Fibroblast of villous mesenchyme (primary cell): ENCODE measurements at regions not wholly inside any gene's neighbourhood (a gene's known extent, or its start where the extent isn't known, plus 50 kb on each side); places are given as distances from the start of the nearest gene placed in this dataset.

Experiments used
- DNase-seq: peaks from one replicate; pipeline ENCODE4 v3.0.0-alpha.2; 2010; ENCODE audit warnings: low read depth
- H3K4me3 ChIP-seq: 2 replicates; pipeline ENCODE4 v1.5.1; 2011; ENCODE audit warnings: low read depth, mild to moderate bottlenecking, low read length
- TF ChIP-seq, protein P1 (sequence below): IDR thresholded peaks from 2 replicates; pipeline ENCODE4 v1.5.1; 2012; ENCODE audit warnings: low read depth, mild to moderate bottlenecking, low read length; ENCODE audit not compliant: insufficient read depth

DNA sequence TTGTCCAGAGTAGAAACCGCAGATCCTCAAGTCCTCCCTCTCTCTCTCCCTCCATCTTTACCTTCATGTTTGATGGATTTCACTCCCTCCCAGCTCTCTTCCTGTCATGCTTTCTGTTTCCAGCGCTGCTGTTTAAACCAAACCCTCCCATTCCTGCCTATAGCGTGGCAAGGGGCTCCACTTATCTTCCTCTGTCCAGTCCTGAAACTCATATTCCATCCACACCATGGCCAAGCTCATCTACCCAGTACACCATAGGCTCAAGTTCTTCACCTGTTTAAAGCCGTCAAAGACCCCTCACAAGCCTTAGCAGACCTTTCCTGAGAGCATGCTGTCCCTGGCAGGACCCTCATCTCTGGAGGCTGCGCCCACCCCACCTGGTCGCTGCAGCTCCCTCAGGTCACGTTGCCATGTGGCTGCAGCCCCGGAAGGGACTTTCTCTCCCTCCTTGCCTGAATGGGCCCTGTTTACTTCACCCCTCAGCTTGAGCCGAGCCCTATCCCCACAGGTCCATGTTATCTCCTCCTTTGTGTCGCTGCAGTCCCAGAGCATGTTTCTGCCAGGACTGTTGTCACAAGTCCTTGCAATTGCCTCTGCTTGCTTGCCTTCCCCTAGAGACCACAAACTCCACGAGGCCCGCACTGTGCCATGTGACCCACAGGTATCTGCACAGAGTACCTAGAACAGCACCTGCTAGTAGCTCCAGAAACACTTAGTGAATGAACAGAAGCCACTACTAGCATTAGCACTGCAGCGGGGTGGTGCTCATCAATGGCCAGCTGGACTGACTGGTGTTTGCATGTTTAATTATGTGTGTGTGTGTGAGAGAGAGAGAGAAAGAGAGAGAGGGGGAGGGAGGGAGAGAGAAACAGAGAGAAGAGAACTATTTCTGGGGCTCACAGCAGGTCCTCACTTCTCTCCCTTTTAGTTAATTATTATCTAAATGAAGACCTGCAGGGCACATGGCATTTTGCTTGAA is 149.4 kb upstream of the SNX19 start:
- TF ChIP-seq, protein P1, sequence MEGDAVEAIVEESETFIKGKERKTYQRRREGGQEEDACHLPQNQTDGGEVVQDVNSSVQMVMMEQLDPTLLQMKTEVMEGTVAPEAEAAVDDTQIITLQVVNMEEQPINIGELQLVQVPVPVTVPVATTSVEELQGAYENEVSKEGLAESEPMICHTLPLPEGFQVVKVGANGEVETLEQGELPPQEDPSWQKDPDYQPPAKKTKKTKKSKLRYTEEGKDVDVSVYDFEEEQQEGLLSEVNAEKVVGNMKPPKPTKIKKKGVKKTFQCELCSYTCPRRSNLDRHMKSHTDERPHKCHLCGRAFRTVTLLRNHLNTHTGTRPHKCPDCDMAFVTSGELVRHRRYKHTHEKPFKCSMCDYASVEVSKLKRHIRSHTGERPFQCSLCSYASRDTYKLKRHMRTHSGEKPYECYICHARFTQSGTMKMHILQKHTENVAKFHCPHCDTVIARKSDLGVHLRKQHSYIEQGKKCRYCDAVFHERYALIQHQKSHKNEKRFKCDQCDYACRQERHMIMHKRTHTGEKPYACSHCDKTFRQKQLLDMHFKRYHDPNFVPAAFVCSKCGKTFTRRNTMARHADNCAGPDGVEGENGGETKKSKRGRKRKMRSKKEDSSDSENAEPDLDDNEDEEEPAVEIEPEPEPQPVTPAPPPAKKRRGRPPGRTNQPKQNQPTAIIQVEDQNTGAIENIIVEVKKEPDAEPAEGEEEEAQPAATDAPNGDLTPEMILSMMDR, result no peak
- no peak for DNase-seq
- H3K4me3 ChIP-seq, result no peak overlapping the region

DNA sequence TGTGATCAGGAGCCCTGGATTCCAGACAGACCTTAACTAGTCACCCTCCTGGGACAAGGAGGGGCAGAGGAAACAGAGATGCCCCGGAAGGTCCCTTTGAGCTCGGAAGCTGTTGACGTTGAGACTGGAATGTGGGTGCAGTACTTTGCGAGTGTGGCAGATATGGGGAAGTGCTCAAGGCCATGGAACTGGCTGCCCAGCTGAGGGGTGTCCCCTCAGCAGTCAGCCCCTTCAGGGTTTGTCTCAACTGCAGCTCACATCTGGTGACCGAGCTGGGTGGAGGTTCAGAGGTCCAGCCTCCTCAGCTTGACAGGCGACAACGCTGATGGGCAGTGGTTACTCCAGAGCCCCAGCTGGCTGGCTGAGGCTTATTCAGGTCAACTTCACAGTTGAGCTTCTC is 150.3 kb upstream of the SNX19 start:
- TF ChIP-seq, protein P1, result no peak
- no peak for DNase-seq
- H3K4me3 ChIP-seq, result no peak overlapping the region

DNA sequence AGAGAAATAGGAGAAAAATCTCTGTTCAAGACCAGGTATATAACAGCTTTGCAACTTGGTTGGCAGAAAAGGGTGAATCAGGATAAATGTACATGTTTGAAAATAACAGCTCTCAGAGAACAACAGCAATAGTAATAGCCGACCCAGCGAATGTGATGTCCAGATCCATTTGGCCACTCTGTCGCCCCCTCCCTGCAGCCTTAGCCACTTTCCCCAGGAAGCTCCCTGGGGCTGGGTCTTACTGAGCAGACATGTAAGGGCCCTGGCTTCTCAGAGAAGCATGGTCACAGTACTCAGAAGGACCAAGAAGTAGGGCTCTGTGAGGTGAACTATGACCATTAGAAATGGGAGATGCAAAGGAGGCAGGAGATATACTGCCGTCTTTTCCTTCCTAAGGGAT is 154.1 kb upstream of the SNX19 start:
- no peak for DNase-seq
- no peak overlapping the region for H3K4me3 ChIP-seq
- TF ChIP-seq, protein P1, result peak; percentile 9

DNA sequence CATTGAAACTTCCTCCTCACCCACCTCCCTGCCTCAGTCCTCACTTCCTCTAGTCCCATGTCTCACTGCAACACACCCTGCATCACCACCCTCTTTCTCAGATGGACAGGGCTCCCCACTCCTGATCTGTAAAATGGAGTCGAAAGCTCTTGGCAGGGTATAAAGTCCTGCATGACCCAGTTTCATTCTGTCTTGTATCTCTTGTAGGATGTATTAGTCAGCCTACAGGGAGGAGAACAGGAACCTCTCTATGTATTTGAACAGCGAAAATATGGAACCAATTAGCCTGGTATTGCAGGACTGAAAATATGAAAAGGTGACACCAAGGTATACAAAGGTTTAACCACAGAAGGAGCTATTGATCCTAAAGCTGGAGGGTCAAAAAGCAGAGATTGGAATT is 156.9 kb upstream of the SNX19 start:
- TF ChIP-seq, protein P1, result no peak
- no peak for DNase-seq
- H3K4me3 ChIP-seq, result no peak overlapping the region

DNA sequence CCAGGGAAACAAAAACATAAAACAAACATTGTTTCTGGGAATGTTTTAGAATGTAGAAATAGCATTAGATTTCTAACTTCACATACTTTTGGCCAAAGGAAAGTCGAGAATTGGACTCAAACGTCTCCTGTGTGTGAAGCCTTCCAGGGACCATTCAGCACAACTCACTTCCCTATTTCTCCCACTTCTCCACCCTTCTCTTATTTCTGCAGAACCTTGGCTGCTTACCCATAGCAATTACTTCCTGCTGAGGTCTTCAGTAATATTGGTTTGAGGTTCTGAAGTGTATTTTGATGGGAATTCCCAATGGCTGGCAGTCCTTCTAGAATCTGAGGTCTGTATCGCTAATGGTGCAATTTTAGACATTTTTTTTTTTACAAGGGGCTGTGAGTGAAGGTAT is 158.3 kb upstream of the SNX19 start:
- no peak for DNase-seq
- H3K4me3 ChIP-seq, result no peak overlapping the region
- TF ChIP-seq, protein P1, result no peak

DNA sequence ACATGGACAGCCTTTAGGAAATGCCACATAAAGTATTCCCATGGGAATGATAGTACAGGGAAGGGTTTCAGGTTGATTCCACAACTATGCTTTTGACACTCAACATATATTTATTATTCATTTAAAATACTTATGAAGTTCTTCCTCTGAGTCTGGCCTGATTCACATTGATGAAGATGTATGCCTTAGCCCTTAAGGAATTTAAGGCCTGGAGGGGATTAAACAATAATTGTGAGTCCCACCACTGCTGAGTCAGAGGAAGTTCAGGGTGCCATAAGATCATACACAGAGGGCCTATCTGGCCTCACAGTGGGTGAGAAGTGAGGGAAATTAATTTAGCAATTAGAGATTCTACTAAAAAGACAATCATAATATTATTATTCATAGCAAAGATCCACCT is 161.1 kb upstream of the SNX19 start:
- TF ChIP-seq, protein P1, result no peak
- no peak overlapping the region for H3K4me3 ChIP-seq
- no peak for DNase-seq

DNA sequence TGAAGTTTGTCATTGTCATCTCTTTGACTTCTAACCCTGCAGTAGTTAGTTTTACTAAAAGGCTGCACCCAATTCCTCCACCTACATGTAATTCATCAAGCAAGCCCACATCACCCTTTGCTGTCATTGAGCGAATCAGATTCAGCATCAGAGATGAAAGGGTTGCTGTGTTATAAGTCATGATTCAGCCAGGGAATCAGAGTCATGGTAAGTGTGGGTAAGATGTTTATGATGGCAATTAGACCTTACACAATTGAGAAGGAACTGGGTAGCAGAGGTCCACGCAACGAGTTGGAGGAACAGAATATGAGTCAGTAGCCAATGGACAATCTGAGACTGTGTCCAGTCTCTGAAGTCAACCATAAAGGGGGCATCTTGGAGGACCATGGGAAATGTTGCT is 162.8 kb upstream of the SNX19 start:
- no peak overlapping the region for H3K4me3 ChIP-seq
- TF ChIP-seq, protein P1, result no peak
- no peak for DNase-seq
